ENCODE measurements at regions not wholly inside any gene's neighbourhood (a gene's known extent, or its start where the extent isn't known, plus 50 kb on each side); places are given as distances from the start of the nearest gene placed in this dataset.
"Not testable (repeated sequence)": the region's sequence is repeated elsewhere in the genome, so short reads cannot be mapped to it uniquely, and the experiment has no call there.

DNA sequence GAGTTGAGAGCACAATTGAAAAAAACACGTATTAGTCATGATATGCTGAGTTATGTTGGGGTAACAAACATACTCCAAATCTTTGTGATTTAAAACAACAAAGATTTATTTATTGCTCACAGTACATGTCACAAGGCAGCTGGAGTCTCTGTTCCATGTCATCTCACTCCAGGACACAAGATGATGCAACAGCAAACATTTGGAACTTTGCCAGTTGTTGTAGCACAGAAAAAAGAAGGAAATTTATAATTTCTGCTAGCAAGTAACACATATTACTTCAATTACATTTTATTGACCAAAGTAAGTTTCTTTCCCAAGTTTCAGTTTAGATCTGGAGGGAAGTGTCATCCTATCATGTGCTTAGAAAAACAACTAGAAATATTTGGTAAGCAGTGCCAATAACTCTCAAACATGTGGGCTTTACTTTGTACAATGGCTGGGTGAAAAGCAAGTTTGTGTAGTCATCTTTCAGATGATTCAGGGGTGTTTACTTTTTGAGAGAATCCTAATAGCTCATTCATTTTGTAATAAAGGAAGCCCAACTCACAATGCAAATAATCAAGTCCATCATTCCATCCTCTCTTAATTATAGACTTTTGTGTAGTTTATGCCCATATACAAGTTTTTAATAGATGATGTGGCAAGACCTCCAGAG lies 452.3 kb downstream of the ZIC3 start:
- no peak for DNase-seq (ENCODE audit: low read depth)

GRCh38 chrX:138020941-138021340 lies 455.0 kb downstream of the ZIC3 start:
- no peak for DNase-seq (ENCODE audit: low read depth)

DNA sequence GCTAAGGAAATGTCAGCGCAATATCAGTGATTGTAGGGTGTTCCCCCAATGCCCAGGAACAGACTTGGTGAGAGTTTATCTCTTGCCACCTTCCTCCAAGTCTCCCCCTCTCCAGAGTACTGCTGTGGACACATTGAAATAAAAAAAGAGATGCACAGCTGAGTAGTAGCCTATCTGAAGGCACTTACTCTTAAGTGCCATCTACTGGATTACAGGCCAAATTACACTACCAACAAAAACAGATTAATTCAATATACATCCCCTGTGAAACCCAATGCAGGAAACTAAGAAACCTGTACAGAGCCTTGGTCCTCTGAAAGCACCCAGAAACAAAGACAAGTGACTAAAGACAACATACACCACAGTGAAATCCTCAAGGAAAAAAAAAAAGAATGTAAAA lies 460.3 kb downstream of the ZIC3 start:
- DNase-seq (ENCODE audit: low read depth): no peak

GRCh38 chrX:138031715-138032114 lies 465.8 kb downstream of the ZIC3 start:
- DNase-seq (ENCODE audit: low read depth): no peak

GRCh38 chrX:138034136-138034535 lies 468.2 kb downstream of the ZIC3 start:
- no peak for DNase-seq (ENCODE audit: low read depth)

GRCh38 chrX:138037548-138037947 lies 471.6 kb downstream of the ZIC3 start:
- no peak for DNase-seq (ENCODE audit: low read depth)

DNA sequence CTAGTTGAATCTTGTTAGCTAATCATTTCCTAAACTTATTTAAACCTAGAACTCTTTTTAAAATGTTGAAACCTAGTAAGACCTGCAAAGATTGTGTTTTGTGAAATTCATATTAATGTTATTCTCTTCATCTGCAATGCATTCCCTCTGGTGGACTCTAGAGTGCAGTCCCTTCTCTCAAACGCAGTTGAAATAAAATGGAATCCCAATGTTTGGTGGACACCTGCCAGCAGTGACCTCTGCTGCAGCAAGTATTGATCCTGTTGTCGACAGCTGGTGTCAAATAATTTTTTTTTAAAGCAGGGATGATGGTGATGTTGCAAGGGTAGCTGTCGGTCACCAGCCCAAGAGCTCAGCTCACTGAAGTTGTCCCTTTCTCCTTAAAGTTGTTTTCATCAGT lies 492.0 kb downstream of the ZIC3 start:
- no peak for DNase-seq (ENCODE audit: low read depth)

DNA sequence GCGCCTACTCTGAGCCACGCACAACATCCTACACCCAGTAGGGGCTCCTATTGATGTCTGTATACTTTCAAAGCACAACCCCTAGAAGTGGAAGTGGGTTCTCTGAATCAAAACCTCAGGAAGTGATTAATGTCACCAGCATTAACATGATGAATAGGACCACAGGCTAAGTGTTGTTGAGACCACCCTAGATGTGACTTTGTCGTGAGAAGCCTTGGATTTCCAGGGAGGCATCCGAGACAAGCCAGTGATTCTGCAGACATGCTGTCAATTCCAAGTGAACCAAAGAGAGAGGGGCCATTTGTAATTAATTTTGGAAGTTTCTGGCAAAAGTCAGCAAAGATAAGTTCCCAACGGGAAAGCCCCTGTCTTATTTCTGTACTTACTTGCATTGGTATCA lies 493.0 kb downstream of the ZIC3 start:
- no peak for DNase-seq (ENCODE audit: low read depth)

- DNase-seq (ENCODE audit: low read depth): no peak
These were observed 501.5 kb downstream of the ZIC3 start for GRCh38 chrX:138067415-138067814.

DNA sequence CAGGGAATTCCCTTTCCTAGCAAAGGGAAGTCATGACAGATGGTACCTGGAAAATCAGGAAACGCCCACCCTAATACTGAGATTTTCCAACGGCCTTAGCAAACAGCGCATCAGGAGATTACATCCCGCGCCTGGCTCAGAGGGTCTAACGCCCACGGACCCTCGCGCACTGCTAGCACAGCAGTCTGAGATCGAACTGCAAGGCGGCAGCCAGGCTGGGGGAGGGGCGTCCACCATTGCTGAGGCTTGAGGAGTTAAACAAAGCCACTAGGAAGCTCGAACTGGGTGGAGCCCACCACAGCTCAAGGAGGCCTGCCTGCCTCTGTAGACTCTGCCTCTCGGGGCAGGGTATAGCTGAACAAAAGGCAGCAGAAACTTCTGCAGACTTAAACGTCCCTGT lies 507.7 kb downstream of the ZIC3 start:
- no peak for DNase-seq (ENCODE audit: low read depth)

- no peak for DNase-seq (ENCODE audit: low read depth)
These were observed 516.3 kb downstream of the ZIC3 start for GRCh38 chrX:138082251-138082650.

GRCh38 chrX:138082896-138083295 lies 517.0 kb downstream of the ZIC3 start:
- DNase-seq (ENCODE audit: low read depth): no peak

DNA sequence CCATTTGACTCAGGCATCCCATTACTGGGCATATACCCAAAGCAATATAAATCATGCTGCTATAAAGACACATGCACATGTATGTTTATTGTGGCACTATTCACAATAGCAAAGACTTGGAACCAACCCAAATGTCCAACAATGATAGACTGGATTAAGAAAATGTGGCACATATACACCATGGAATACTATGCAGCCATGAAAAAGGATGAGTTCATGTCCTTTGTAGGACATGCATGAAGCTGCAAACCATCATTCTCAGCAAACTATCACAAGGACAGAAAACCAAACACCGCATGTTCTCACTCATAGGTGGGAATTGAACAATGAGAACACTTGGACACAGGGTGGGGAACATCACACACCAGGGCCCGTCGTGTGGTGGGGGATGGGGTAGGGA lies 545.0 kb downstream of the ZIC3 start:
- not testable (repeated sequence) for DNase-seq (ENCODE audit: low read depth)

DNA sequence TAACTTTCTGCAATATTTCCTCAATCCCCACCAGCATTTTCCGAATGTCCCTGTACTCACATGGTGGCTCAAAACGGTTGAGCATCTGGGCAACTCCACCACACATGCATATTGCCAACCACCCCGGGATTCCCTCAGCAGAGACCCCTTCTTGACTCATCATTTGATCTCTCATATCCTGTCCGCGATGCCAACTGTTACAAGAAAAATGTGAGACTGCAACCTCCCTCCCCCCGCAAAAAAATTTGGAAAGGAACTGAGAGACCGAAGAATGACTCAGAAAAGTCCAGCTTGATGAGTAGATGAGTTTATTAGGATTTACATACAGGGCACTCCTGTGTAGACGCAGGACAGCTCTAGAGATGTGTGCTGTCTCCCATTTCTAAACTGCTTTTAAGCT lies 561.4 kb downstream of the ZIC3 start:
- peak; percentile 37 for DNase-seq (ENCODE audit: low read depth)

DNA sequence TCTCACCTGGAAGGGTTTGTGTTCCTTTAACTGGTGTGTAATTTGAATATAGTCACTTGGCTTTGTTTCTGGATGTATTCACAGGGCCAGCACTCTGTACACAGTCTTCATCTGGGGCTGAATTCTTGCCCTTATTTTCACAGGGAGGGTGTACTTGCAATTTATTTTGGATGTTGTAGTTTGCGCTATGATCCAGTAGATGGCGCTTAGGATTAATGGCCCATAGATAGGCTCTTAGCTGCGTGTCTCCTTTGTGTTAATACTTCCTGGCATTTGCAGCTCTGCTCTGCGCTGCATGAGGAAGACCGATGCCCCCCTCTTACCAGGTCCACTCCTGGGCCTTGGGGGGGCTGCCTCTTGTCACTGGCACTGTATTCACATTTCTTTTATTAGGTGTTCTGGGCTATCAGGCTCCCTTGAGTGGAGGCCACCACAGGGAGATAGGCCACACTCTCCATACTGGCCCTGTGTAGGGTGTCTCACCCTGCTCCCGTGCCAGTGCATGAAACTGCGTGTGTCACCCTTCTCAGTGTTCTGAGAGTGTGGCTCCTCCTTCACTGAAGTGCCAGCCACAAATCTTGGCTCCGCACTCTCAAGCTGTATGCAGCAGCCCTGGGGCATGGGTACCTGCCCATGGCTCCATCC lies 562.2 kb downstream of the ZIC3 start:
- peak; percentile 15 for DNase-seq (ENCODE audit: low read depth)

DNA sequence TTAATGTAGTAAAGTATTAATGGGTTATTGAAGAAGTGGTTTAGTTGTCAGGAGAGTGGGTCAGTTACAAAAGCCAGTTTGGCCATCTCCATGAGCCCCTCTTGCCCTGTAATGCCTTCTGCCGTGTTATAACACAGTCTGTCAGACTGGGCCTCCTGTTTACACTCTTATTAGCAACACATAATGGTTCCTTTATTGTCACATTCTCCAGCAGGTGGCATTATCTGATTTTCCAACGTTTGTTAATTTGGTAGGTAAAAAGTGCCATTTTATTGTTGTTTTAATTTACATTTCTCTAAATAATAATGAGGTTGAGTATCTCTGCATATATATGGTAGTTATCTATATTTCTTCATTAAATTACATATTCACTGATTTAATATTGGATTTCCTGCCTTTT lies 560.8 kb downstream of the FGF13 start:
- no peak for DNase-seq (ENCODE audit: low read depth)

DNA sequence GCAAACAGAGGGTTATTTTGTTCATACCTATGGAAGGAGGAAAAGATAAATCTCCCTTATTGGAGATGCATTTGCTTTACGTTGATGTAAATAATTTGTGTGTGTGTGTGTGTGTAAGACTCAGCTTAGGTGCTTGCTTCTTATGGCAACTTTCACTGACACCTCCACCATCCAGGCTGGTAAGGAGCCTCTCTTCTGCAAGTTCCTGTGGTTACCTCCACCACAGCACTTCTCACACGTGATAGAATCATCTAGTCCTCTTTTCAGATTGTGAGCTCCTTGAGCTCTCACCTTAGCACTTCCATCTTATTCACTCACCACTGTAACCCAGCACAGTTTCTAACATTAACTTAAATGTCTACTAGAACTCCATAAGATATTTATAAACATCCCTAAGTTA lies 553.7 kb downstream of the FGF13 start:
- no peak for DNase-seq (ENCODE audit: low read depth)

DNA sequence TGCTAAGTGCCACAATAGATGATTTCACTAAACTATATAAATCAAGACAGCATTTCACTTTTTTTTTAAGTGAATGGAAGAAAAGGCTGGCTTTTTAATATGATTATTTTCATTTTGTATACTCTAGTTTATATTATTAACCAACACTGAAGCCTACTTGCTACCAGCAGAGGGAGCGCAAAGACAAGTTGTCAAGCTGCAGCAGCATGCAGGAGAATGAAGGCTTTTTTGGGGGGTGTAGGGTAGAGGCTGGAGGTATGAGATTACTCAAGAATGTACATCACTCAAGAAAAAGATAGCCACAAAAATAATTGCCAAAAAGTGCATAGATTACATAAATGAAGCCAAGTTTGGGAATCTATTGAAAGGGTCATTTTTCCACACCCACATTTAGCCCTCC lies 519.5 kb downstream of the FGF13 start:
- DNase-seq (ENCODE audit: low read depth): no peak

GRCh38 chrX:138229718-138230117 lies 481.8 kb downstream of the FGF13 start:
- DNase-seq (ENCODE audit: low read depth): no peak

- DNase-seq (ENCODE audit: low read depth): no peak
These were observed 471.3 kb downstream of the FGF13 start for GRCh38 chrX:138240266-138240665.

DNA sequence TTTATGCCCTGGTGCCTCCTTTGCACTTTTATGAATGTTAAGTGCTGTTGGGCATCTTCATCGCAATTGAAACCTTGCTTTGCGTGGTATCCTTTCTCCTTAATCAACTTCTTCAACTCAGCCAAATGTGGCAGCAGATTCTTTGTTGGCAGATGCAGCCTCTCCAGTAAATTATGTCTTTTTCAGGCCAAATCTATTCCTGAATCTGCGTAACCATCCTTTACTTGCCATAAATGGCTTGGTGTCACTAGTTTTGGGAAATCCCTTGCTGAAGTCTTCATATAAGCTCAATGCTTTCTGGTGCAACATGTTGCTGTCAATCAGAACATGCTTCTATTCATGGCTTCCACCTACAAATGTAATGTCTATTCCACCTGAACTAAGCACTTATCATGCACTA lies 457.5 kb downstream of the FGF13 start:
- no peak for DNase-seq (ENCODE audit: low read depth)

DNA sequence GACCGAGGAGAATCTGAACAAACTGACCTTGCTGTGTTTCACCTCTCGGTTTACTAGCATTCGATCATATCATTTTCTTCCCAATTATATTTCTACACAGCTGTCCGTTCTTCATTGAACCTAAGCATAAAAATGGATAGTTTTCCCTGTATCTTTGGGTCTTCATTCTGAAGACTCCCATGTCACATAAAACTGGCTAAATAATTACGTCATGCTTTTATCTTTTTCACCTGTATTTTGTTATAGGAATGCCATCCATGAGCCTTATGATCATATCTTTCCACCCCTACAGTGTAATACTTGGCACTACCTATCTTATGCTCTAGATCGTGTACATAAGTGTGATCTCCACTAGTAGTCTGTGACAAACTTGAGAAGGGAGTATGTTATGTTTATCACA lies 456.1 kb downstream of the FGF13 start:
- no peak for DNase-seq (ENCODE audit: low read depth)

DNA sequence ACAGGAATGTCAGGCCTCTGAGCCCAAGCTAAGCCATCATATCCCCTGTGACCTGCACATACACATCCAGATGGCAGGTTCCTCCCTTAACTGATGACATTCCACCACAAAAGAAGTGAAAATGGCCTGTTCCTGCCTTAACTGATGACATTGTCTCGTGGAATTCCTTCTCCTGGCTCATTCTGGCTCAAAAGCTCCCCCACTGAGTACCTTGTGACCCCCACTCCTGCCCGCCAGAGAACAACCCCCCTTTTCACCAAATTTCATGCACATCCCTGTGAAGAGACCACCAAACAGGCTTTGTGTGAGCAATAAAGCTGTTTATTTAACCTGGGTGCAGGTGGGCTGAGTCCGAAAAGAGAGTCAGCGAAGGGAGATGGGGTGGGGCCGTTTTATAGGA lies 447.4 kb downstream of the FGF13 start:
- not testable (repeated sequence) for DNase-seq (ENCODE audit: low read depth)

GRCh38 chrX:138270931-138271330 lies 440.6 kb downstream of the FGF13 start:
- no peak for DNase-seq (ENCODE audit: low read depth)

All from RPMI7951 (cell line).